Panc1 (cell line): ENCODE measurements at regions not wholly inside any gene's neighbourhood (a gene's known extent, or its start where the extent isn't known, plus 50 kb on each side); places are given as distances from the start of the nearest gene placed in this dataset.

ENCODE experiments used
- ATAC-seq: fragments of 200-7000 bp; cut with Tn5 transposase; 2 replicates; pipeline ENCODE4 v1.9.1; 2020; ENCODE audit warnings: mild to moderate bottlenecking, moderate library complexity
- BruUV-seq: library from RNA; stranded (reverse); fragments of 400-500 nt; replicated peaks from 2 replicates; lab custom pipeline; 2021; lab: Mats Ljungman, UMichigan
- CTCF ChIA-PET: fragments of 300-600 bp; sonication (Branson Sonifier 250); formaldehyde crosslinking; loops from one replicate; lab custom pipeline; 2022; ENCODE audit warnings: antibody characterized with exemption; lab: Charles Lee
- POLR2A ChIA-PET: fragments of 300-600 bp; sonication (Branson Sonifier 250); formaldehyde crosslinking; loops from one replicate; lab custom pipeline; 2022; ENCODE audit warnings: antibody characterized with exemption; lab: Charles Lee
- DNase-seq: peaks from one replicate; pipeline ENCODE4 v3.0.0-alpha.2; 2010; ENCODE audit warnings: low read depth, low spot score
- H3K27ac ChIP-seq: 2 replicates; pipeline ENCODE4 v1.5.1; 2011; ENCODE audit warnings: mild to moderate bottlenecking, low read length, inconsistent platforms
- H3K27me3 ChIP-seq: fragments of 200-500 bp; sonication (Bioruptor generic); 2 replicates; pipeline ENCODE4 v1.6.0; 2014; ENCODE audit warnings: low read length, inconsistent platforms; ENCODE audit not compliant: control insufficient read depth, insufficient read depth
- H3K36me3 ChIP-seq: fragments of 200-500 bp; sonication (Bioruptor generic); 2 replicates; pipeline ENCODE4 v1.5.1; 2014; ENCODE audit warnings: inconsistent platforms, mild to moderate bottlenecking, low read length, moderate library complexity; ENCODE audit not compliant: control insufficient read depth, insufficient read depth
- H3K4me1 ChIP-seq: 2 replicates; pipeline ENCODE4 v1.5.1; 2011; ENCODE audit warnings: inconsistent platforms, mild to moderate bottlenecking, low read length, moderate library complexity; ENCODE audit not compliant: control insufficient read depth, insufficient read depth
- H3K4me3 ChIP-seq, 2 experiments: 2 replicates each; pipeline ENCODE4 v1.5.1; 2011 to 2012; ENCODE audit warnings: low read depth in 2 of 2, low read length in 2 of 2, mild to moderate bottlenecking in 2 of 2, inconsistent platforms in 1 of 2, moderate library complexity in 1 of 2
- H3K9me3 ChIP-seq: fragments of 200-500 bp; sonication (Bioruptor generic); 2 replicates; pipeline ENCODE4 v1.5.1; 2014; ENCODE audit warnings: low read depth, mild to moderate bottlenecking, inconsistent platforms, low read length, moderate library complexity; ENCODE audit not compliant: control insufficient read depth, insufficient read depth
- POLR2AphosphoS5 ChIP-seq: IDR thresholded peaks from 2 replicates; pipeline ENCODE4 v1.6.1; 2012; ENCODE audit warnings: mild to moderate bottlenecking, low read depth, low read length, moderate library complexity
- SIN3A ChIP-seq: IDR thresholded peaks from 2 replicates; pipeline ENCODE4 v1.6.1; 2012; ENCODE audit warnings: low read depth, mild to moderate bottlenecking, low read length, moderate library complexity, borderline replicate concordance; ENCODE audit not compliant: insufficient read depth
- TCF7L2 ChIP-seq: IDR thresholded peaks from 2 replicates; pipeline ENCODE4 v1.6.1; 2011; ENCODE audit warnings: mild to moderate bottlenecking, low read depth, low read length, inconsistent platforms
- in situ Hi-C: cut with HindIII; loops from 2 replicates; pipeline ENCODE4 v1.10.0; 2016; ENCODE audit warnings: low sequenced_read_pairs, low pct_unique_long_range_greater_than_20kb
- intact Hi-C: fragments of 100-400 bp; cut with micrococcal nuclease; formaldehyde crosslinking; loops from one replicate; pipeline ENCODE4 v1.10.0; 2022; ENCODE audit not compliant: unreplicated experiment
- TF ChIP-seq, protein P1 (sequence below), 2 experiments: IDR thresholded peaks; 2 replicates each; pipeline ENCODE4 v1.6.1; 2011 to 2012; ENCODE audit warnings: low read depth in 2 of 2, control low read depth in 1 of 2, low read length in 1 of 2, mild to moderate bottlenecking in 1 of 2, moderate library complexity in 1 of 2; ENCODE audit not compliant: insufficient read depth in 1 of 2
- TF ChIP-seq, protein P2 (sequence below): fragments of 450-650 bp; IDR thresholded peaks from 2 replicates; pipeline ENCODE4 v1.5.1; 2017; ENCODE audit warnings: mild to moderate bottlenecking

DNA sequence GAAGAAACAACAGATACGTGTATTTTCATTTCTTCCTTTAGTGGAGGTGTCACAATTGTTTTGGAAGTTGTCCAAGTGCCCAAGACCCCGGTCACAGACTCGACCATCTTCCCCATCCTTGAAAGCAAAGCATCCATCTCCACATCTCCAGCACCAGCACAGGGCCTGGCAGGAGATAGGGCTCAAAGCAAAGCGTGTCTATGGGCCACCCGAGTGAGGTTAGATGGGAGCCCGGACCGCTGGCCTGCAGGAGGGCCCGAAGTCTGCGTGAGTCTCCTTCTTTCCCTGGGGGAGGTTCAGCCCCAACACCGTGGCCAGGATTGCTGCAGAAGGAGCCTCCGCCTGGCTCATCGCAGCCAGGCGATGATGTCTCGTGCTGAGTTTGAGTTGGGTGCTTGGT lies 83.5 kb upstream of the SULF2 start:
- no peak for TF ChIP-seq POLR2AphosphoS5
- TF ChIP-seq, protein P1, sequence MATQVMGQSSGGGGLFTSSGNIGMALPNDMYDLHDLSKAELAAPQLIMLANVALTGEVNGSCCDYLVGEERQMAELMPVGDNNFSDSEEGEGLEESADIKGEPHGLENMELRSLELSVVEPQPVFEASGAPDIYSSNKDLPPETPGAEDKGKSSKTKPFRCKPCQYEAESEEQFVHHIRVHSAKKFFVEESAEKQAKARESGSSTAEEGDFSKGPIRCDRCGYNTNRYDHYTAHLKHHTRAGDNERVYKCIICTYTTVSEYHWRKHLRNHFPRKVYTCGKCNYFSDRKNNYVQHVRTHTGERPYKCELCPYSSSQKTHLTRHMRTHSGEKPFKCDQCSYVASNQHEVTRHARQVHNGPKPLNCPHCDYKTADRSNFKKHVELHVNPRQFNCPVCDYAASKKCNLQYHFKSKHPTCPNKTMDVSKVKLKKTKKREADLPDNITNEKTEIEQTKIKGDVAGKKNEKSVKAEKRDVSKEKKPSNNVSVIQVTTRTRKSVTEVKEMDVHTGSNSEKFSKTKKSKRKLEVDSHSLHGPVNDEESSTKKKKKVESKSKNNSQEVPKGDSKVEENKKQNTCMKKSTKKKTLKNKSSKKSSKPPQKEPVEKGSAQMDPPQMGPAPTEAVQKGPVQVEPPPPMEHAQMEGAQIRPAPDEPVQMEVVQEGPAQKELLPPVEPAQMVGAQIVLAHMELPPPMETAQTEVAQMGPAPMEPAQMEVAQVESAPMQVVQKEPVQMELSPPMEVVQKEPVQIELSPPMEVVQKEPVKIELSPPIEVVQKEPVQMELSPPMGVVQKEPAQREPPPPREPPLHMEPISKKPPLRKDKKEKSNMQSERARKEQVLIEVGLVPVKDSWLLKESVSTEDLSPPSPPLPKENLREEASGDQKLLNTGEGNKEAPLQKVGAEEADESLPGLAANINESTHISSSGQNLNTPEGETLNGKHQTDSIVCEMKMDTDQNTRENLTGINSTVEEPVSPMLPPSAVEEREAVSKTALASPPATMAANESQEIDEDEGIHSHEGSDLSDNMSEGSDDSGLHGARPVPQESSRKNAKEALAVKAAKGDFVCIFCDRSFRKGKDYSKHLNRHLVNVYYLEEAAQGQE (IDR thresholded peaks at IDR 0.05; ENCODE audit: insufficient read depth in 1 of 2, low read depth in 2 of 2, low read length in 1 of 2) = no peak
- TF ChIP-seq, protein P2, sequence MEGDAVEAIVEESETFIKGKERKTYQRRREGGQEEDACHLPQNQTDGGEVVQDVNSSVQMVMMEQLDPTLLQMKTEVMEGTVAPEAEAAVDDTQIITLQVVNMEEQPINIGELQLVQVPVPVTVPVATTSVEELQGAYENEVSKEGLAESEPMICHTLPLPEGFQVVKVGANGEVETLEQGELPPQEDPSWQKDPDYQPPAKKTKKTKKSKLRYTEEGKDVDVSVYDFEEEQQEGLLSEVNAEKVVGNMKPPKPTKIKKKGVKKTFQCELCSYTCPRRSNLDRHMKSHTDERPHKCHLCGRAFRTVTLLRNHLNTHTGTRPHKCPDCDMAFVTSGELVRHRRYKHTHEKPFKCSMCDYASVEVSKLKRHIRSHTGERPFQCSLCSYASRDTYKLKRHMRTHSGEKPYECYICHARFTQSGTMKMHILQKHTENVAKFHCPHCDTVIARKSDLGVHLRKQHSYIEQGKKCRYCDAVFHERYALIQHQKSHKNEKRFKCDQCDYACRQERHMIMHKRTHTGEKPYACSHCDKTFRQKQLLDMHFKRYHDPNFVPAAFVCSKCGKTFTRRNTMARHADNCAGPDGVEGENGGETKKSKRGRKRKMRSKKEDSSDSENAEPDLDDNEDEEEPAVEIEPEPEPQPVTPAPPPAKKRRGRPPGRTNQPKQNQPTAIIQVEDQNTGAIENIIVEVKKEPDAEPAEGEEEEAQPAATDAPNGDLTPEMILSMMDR = no peak
- no peak for TF ChIP-seq TCF7L2
- no peak for TF ChIP-seq SIN3A
- Histone ChIP-seq H3K9me3 (no peaks in the 10 kb centered on the region), H3K4me3 (no peak overlapping the region), H3K27me3 (peaks cover 11% of the 10 kb centered on the region; the same call in 1 of the 2 replicates), H3K36me3 (no peaks in the 10 kb centered on the region), H3K27ac (no peak overlapping the region), H3K4me1 (no peaks in the 10 kb centered on the region)
- intact Hi-C loops = no loop called here
- in situ Hi-C loops = no loop called here
- ATAC-seq (no peak), DNase-seq (no peak)
- POLR2A ChIA-PET = no interaction called here
- no TSS peak for BruUV-seq
- CTCF ChIA-PET = no interaction called here

DNA sequence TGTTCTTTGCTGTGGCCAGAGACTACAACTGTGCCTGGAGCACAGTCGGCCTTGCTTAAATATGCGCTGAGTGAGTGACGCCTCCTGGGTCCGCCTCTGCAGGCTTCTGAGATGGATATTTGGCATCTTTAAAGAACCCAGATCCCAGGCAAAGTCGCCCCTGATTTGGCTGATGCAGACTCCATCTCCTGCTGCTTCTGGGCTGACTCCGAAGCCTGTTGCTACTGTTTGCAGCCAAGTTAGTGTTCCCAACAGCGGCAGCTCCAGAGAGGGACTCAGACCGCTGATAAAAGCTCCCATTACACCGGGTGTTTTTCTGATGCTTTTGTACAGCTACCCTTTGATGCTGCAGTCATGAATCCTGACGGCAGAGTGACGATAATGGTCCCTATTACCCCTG lies 83.0 kb upstream of the SULF2 start:
- POLR2A ChIA-PET = no interaction called here
- TF ChIP-seq, protein P2 = no peak
- no peak for TF ChIP-seq SIN3A
- TF ChIP-seq POLR2AphosphoS5 = no peak
- TF ChIP-seq, protein P1 (IDR thresholded peaks at IDR 0.05; ENCODE audit: insufficient read depth in 1 of 2, low read depth in 2 of 2, low read length in 1 of 2) = no peak
- TF ChIP-seq TCF7L2 = no peak
- no TSS peak for BruUV-seq
- ATAC-seq = no peak
- Histone ChIP-seq H3K4me3 (no peak overlapping the region), H3K9me3 (no peaks in the 10 kb centered on the region), H3K36me3 (no peaks in the 10 kb centered on the region), H3K4me1 (no peaks in the 10 kb centered on the region), H3K27ac (no peak overlapping the region), H3K27me3 (peaks cover 14% of the 10 kb centered on the region)
- intact Hi-C loops (no loop called here), in situ Hi-C loops (no loop called here)
- DNase-seq = no peak
- CTCF ChIA-PET = no interaction called here
